HL-60 (cell line): ENCODE measurements at regions not wholly inside any gene's neighbourhood (a gene's known extent, or its start where the extent isn't known, plus 50 kb on each side); places are given as distances from the start of the nearest gene placed in this dataset.
"Not testable (repeated sequence)": the region's sequence is repeated elsewhere in the genome, so short reads cannot be mapped to it uniquely, and the experiment has no call there.

ENCODE experiments used
- DNase-seq, 2 experiments: peaks; one replicate each; pipeline ENCODE4 v3.0.0-alpha.2; 2010 to 2020; ENCODE audit warnings: low read depth in 1 of 2, low spot score in 1 of 2
- H3K27ac ChIP-seq: fragments of 250-450 bp; sonication (Bioruptor Pico); replicated peaks from 2 replicates; pipeline ENCODE4 v1.5.1; 2020; ENCODE audit warnings: mild to moderate bottlenecking, moderate library complexity
- H3K27me3 ChIP-seq: fragments of 250-450 bp; sonication (Bioruptor Pico); 2 replicates; pipeline ENCODE4 v1.5.1; 2021; ENCODE audit warnings: mild to moderate bottlenecking, moderate library complexity; ENCODE audit not compliant: insufficient read depth, poor library complexity, severe bottlenecking
- H3K4me3 ChIP-seq: replicated peaks from 2 replicates; pipeline ENCODE4 v1.5.1; 2011; ENCODE audit warnings: mild to moderate bottlenecking, control low read depth, low read length; ENCODE audit not compliant: insufficient read depth
- GABPA ChIP-seq: IDR thresholded peaks from 2 replicates; pipeline ENCODE4 v1.6.1; 2012; ENCODE audit warnings: low read depth
- POLR2AphosphoS5 ChIP-seq: IDR thresholded peaks from 2 replicates; pipeline ENCODE4 v1.6.1; 2012; ENCODE audit warnings: low read depth
- SPI1 ChIP-seq: IDR thresholded peaks from 2 replicates; pipeline ENCODE4 v1.6.1; 2012; ENCODE audit warnings: low read depth, mild to moderate bottlenecking, borderline replicate concordance
- TF ChIP-seq, protein P1 (sequence below): IDR thresholded peaks from 2 replicates; pipeline ENCODE4 v1.6.1; 2012; ENCODE audit warnings: low read depth; ENCODE audit not compliant: insufficient replicate concordance
- TF ChIP-seq, protein P2 (sequence below): IDR thresholded peaks from one replicate; pipeline ENCODE4 v1.5.1; 2011; ENCODE audit warnings: low read length, control low read depth, inconsistent platforms; ENCODE audit not compliant: insufficient read depth

DNA sequence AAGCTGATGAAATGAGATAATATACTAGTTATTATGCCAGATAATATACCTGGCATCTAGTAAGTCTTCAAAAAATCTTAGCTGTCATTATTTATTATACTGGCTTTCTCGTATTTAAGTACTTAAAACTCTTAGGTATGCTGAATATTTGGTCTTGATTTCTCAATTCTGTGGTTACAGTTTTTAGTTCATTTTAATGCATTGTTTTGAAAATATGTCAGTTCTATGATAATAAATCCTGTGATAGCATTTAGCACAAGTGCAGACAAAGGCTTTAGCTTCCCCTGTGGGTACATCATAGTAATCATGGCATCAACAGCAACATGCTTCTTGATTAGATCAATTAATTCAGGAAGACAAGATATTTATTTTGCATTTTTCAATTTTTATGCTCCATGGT lies 133.0 kb downstream of the SMC2 start:
- H3K27ac ChIP-seq = no peak overlapping the region
- TF ChIP-seq, protein P1, sequence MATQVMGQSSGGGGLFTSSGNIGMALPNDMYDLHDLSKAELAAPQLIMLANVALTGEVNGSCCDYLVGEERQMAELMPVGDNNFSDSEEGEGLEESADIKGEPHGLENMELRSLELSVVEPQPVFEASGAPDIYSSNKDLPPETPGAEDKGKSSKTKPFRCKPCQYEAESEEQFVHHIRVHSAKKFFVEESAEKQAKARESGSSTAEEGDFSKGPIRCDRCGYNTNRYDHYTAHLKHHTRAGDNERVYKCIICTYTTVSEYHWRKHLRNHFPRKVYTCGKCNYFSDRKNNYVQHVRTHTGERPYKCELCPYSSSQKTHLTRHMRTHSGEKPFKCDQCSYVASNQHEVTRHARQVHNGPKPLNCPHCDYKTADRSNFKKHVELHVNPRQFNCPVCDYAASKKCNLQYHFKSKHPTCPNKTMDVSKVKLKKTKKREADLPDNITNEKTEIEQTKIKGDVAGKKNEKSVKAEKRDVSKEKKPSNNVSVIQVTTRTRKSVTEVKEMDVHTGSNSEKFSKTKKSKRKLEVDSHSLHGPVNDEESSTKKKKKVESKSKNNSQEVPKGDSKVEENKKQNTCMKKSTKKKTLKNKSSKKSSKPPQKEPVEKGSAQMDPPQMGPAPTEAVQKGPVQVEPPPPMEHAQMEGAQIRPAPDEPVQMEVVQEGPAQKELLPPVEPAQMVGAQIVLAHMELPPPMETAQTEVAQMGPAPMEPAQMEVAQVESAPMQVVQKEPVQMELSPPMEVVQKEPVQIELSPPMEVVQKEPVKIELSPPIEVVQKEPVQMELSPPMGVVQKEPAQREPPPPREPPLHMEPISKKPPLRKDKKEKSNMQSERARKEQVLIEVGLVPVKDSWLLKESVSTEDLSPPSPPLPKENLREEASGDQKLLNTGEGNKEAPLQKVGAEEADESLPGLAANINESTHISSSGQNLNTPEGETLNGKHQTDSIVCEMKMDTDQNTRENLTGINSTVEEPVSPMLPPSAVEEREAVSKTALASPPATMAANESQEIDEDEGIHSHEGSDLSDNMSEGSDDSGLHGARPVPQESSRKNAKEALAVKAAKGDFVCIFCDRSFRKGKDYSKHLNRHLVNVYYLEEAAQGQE = no peak
- TF ChIP-seq GABPA (no peak), SPI1 (no peak), POLR2AphosphoS5 (no peak)
- TF ChIP-seq, protein P2, sequence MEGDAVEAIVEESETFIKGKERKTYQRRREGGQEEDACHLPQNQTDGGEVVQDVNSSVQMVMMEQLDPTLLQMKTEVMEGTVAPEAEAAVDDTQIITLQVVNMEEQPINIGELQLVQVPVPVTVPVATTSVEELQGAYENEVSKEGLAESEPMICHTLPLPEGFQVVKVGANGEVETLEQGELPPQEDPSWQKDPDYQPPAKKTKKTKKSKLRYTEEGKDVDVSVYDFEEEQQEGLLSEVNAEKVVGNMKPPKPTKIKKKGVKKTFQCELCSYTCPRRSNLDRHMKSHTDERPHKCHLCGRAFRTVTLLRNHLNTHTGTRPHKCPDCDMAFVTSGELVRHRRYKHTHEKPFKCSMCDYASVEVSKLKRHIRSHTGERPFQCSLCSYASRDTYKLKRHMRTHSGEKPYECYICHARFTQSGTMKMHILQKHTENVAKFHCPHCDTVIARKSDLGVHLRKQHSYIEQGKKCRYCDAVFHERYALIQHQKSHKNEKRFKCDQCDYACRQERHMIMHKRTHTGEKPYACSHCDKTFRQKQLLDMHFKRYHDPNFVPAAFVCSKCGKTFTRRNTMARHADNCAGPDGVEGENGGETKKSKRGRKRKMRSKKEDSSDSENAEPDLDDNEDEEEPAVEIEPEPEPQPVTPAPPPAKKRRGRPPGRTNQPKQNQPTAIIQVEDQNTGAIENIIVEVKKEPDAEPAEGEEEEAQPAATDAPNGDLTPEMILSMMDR = no peak
- DNase-seq = no peak
- no peaks in the 10 kb centered on the region for H3K27me3 ChIP-seq
- no peak overlapping the region for H3K4me3 ChIP-seq

DNA sequence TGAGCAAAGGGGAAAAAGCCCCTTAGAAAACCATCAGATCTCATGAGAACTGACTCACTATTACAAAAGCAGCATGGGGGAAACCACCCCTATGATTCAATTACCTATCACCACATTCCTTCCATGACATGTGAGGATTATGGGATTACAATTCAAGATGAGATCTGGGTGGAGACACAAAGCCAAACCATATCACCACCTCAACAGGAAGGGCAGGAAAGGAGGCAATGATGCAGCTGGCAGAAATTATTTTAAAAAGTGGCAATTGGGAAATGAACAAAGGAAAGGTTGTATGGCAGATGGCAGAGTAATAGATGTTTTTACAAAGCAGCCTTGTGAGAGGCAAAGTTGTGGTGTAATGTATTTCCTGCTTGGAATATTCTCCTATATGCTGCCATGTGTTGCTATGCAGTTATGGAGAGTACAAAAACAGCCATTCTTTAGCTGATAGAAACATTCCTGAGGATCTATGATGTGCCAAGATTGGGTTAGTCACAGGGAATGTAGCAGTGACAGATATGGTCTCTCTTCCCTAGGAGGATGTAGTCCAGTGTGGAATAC lies 138.8 kb downstream of the SMC2 start:
- Histone ChIP-seq H3K4me3 (no peak overlapping the region), H3K27ac (no peak overlapping the region), H3K27me3 (no peaks in the 10 kb centered on the region)
- DNase-seq = no peak
- TF ChIP-seq GABPA = no peak
- TF ChIP-seq, protein P2 = no peak
- TF ChIP-seq SPI1 = no peak
- TF ChIP-seq, protein P1 = no peak
- TF ChIP-seq POLR2AphosphoS5 = no peak

DNA sequence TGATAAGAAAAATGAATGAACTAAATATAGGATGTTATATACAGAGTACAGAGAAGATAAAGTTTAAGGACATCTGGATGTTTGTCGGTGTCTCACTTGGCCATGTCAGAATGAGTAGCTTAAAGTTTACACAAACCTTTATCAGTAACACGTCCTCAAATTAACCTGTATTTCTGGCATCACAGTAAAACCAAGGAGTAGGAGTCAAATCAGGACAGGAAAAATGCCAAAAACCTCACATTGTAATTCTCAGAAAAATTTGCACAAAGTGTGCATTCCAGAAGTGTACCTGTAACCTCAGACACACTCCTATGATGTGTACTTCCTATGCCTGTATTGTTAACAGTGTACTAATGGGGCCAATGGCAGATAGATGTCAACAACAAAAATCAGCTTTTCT lies 139.3 kb downstream of the SMC2 start:
- Histone ChIP-seq H3K4me3 (no peak overlapping the region), H3K27ac (no peak overlapping the region), H3K27me3 (no peaks in the 10 kb centered on the region)
- DNase-seq = no peak
- TF ChIP-seq, protein P2 = no peak
- no peak for TF ChIP-seq SPI1
- TF ChIP-seq, protein P1 = no peak
- TF ChIP-seq POLR2AphosphoS5 = no peak
- no peak for TF ChIP-seq GABPA

DNA sequence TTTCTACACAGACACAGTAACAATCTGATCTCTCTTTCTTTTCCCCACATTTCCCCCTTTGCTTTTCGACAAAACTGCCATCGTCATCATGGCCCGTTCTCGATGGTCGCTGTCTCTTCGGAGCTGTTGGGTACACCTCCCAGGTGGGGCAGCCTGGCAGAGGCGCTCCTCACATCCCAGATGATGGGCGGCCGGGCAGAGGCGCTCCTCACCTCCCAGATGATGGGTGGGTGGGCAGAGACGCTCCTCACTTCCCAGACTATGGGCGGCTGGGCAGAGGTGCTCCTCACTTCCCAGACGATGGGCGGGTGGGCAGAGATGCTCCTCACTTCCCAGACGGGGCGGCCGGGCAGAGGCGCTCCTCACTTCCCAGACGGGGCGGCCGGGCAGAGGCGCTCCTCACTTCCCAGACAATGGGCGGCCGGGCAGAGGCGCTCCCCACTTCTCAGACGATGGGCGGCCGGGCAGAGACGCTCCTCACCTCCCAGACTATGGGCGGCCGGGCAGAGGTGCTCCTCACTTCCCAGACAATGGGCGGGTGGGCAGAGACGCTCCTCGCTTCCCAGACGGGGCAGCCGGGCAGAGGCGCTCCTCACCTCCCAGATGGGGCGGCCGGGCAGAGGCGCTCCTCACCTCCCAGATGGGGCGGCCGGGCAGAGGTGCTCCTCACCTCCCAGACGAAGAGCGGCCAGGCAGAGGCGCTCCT lies 140.7 kb downstream of the SMC2 start:
- not testable (repeated sequence) for H3K27me3 ChIP-seq, H3K27ac ChIP-seq, DNase-seq, H3K4me3 ChIP-seq

DNA sequence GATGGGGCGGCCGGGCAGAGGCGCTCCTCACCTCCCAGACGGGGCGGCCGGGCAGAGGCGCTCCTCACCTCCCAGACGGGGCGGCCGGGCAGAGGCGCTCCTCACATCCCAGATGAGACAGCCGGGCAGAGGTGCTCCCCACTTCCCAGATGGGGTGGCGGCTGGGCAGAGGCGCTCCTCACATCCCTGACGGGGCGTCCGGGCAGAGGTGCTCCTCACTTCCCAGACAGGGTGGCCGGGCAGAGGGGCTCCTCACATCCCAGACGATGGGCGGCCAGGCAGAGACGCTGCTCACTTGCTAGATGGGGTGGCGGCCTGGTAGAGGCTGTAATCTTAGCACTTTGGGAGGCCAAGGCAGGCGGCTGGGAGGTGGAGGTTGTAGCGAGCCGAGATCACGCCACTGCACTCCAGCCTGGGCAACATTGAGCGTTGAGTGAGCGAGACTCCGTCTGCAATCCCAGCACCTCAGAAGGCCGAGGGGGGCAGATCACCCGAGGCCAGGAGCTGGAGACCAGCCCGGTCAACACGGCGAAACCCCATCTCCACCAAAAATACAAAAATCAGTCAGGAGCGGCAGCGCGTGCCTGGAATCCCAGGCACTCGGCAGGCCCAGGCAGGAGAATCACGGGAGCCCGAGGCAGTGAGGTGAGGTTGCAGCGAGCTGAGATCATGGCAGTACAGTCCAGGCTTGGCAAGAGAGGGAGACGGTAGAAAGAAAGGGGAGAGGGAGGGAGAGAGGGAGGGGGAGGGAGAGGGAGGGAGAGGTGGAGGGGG lies 141.4 kb downstream of the SMC2 start:
- not testable (repeated sequence) for H3K27me3 ChIP-seq, H3K27ac ChIP-seq, H3K4me3 ChIP-seq, DNase-seq
